Mucosa of descending colon (tissue), 3 donors: ENCODE measurements at regions not wholly inside any gene's neighbourhood (a gene's known extent, or its start where the extent isn't known, plus 50 kb on each side); places are given as distances from the start of the nearest gene placed in this dataset.

Experiments used
- ATAC-seq: fragments of 200-7000 bp; cut with Tn5 transposase; one replicate; pipeline ENCODE4 v1.9.1; 2020; ENCODE audit warnings: mild to moderate bottlenecking, moderate library complexity
- DNase-seq, 3 donors: peaks; one replicate each; pipeline ENCODE4 v3.0.0-alpha.2; 2020
- H3K36me3 ChIP-seq: fragments of 200-600 bp; one replicate; pipeline ENCODE4 v1.8.0; 2021; ENCODE audit warnings: low read depth, mild to moderate bottlenecking
- H3K4me1 ChIP-seq: fragments of 200-600 bp; one replicate; pipeline ENCODE4 v1.8.0; 2021; ENCODE audit warnings: low read depth, mild to moderate bottlenecking
- H3K4me3 ChIP-seq: fragments of 200-600 bp; one replicate; pipeline ENCODE4 v1.8.0; 2021; ENCODE audit warnings: mild to moderate bottlenecking
- H3K9me3 ChIP-seq: fragments of 200-600 bp; one replicate; pipeline ENCODE4 v1.8.0; 2021; ENCODE audit warnings: mild to moderate bottlenecking
- CTCF ChIP-seq: fragments of 200-600 bp; IDR thresholded peaks from one replicate; pipeline ENCODE4 v1.8.0; 2022; ENCODE audit warnings: antibody characterized with exemption, mild to moderate bottlenecking
- intact Hi-C, 2 donors: fragments of 100-400 bp; cut with DNase I in 1 of 2; cut with micrococcal nuclease in 1 of 2; formaldehyde crosslinking; loops; one replicate each; pipeline versions ENCODE4 v1.11.0 to v1.11.1; 2022; cut with DNase I, micrococcal nuclease
- donor health status: DM: no; HTN: no; CAD: no; lungs with moderate emphysema.
- donor health status: DM: no; HTN: no; CAD: no.
- donor health status: DM: no; HTN: yes; CAD: no.

- TF ChIP-seq CTCF: no peak
- intact Hi-C loops: no loop called here
- Histone ChIP-seq H3K4me3 (no peak overlapping the region), H3K4me1 (no peaks in the 10 kb centered on the region), H3K9me3 (no peaks in the 10 kb centered on the region), H3K36me3 (no peaks in the 10 kb centered on the region)
- DNase-seq (no peak), ATAC-seq (no peak)
Measured at GRCh38 chr7:46243406-46243805, 322.3 kb upstream of the IGFBP3 start.

DNA sequence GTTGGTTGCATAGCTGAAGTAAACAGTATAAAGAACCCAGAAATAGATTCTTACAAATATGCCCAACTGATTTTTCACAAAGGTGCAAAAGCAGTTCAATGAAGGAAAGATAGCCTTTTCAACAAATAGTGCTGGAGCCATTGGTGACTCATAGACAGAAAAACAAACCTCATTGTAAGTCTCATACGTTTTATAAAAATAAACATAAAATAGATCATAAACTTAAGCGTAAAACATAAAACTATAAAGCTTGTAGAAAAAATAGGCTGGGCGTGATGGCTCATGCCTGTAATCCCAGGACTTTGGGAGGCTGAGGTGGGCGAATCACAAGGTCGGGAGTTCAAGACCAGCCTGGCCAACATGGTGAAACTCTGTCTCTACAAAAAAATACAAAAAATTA is 318.8 kb upstream of the IGFBP3 start:
- intact Hi-C loops: no loop called here

DNA sequence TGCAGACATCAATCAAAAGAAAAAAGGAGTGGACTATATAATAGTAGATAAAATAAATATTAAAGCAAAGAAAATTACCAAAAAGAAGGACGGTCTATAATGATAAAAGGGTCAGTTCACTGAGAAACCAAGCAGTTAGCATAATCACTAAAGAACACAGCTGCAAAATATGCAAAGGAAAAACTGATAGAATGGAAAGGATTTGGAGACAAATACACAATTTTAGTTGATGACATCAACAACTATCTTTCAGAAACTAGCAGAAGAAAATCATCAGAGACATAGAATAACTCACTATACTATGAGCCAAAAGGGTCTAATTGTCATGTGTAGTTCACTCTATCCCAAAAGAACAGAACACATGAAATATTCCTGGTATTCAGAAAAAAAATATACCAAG is 316.4 kb upstream of the IGFBP3 start:
- H3K9me3 ChIP-seq: no peaks in the 10 kb centered on the region
- no peaks in the 10 kb centered on the region for H3K36me3 ChIP-seq
- intact Hi-C loops: no loop called here
- H3K4me3 ChIP-seq: no peak overlapping the region
- no peak for DNase-seq
- TF ChIP-seq CTCF: no peak
- no peak for ATAC-seq
- no peaks in the 10 kb centered on the region for H3K4me1 ChIP-seq

More for the DNA sequence above, 318.8 kb upstream of the IGFBP3 start:
- Histone ChIP-seq H3K4me3 (no peak overlapping the region), H3K4me1 (no peaks in the 10 kb centered on the region), H3K36me3 (no peaks in the 10 kb centered on the region), H3K9me3 (no peaks in the 10 kb centered on the region)
- no peak for DNase-seq
- ATAC-seq: no peak
- no peak for TF ChIP-seq CTCF

- H3K36me3 ChIP-seq: no peaks in the 10 kb centered on the region
- H3K4me1 ChIP-seq: no peaks in the 10 kb centered on the region
- no peaks in the 10 kb centered on the region for H3K9me3 ChIP-seq
- no peak overlapping the region for H3K4me3 ChIP-seq
- ATAC-seq (no peak), DNase-seq (no peak)
- intact Hi-C loops: no loop called here
- TF ChIP-seq CTCF: no peak
Measured at GRCh38 chr7:46233585-46234329, 312.7 kb upstream of the IGFBP3 start.

GRCh38 chr7:46230990-46231305 is 309.9 kb upstream of the IGFBP3 start:
- intact Hi-C loops: no loop called here

More at GRCh38 chr7:46230990-46231305, 309.9 kb upstream of the IGFBP3 start:
- no peak overlapping the region for H3K4me3 ChIP-seq
- no peak for ATAC-seq
- TF ChIP-seq CTCF: no peak
- H3K4me1 ChIP-seq: no peaks in the 10 kb centered on the region
- no peaks in the 10 kb centered on the region for H3K36me3 ChIP-seq
- H3K9me3 ChIP-seq: no peaks in the 10 kb centered on the region
- no peak for DNase-seq
